ENCODE measurements at regions not wholly inside any gene's neighbourhood (a gene's known extent, or its start where the extent isn't known, plus 50 kb on each side); places are given as distances from the start of the nearest gene placed in this dataset.

DNA sequence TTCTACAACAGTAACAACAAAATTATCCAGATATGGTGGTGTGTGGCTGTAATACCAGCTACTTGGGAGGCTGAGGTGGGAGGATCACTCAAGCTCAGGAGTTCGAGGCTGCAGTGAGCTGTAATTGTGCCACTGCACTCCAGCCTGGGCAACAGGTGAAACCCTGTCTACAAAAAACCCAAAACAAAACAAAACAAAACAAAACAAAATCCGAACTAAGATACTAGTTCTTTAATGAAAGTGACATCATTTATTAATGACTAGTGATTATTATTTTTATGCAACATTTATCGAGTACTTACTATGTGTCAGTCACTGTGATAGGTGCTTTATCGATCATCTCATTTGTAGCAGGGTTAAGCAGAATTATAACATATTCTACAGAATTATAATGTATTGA, 196.9 kb upstream of the GDNF start:
- no peak overlapping the region for H3K4me3 Mint-ChIP-seq
- H3K27ac Mint-ChIP-seq = no peak overlapping the region
- no peaks in the 10 kb centered on the region for H3K4me1 Mint-ChIP-seq
- H3K9me3 Mint-ChIP-seq = no peaks in the 10 kb centered on the region
- no peaks in the 10 kb centered on the region for H3K27me3 Mint-ChIP-seq (ENCODE audit: low read depth)
- no peaks in the 10 kb centered on the region for H3K36me3 Mint-ChIP-seq (ENCODE audit: low read depth)
- TF ChIP-seq, protein P1, sequence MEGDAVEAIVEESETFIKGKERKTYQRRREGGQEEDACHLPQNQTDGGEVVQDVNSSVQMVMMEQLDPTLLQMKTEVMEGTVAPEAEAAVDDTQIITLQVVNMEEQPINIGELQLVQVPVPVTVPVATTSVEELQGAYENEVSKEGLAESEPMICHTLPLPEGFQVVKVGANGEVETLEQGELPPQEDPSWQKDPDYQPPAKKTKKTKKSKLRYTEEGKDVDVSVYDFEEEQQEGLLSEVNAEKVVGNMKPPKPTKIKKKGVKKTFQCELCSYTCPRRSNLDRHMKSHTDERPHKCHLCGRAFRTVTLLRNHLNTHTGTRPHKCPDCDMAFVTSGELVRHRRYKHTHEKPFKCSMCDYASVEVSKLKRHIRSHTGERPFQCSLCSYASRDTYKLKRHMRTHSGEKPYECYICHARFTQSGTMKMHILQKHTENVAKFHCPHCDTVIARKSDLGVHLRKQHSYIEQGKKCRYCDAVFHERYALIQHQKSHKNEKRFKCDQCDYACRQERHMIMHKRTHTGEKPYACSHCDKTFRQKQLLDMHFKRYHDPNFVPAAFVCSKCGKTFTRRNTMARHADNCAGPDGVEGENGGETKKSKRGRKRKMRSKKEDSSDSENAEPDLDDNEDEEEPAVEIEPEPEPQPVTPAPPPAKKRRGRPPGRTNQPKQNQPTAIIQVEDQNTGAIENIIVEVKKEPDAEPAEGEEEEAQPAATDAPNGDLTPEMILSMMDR (IDR thresholded peaks at IDR 0.05; ENCODE audit: unreplicated experiment in 3 of 3) = no peak

DNA sequence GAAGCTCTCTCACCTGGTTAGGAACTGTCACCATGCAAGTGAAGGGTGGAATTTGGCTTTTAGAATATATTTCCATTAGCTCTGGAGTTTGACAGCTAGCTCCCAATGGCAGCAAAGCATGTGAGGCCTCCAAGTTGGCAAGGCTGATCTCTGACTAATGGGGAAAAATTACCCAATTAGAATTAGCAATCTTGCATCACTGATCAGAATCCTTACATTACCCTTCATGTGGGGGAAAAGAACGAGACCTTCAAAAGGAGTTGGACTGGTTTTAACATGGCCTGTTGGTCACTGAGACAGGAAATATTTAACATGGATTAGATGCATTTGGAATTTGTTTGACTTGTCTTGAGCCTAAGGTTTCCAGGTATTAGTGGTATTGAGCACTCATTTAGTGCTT, 192.3 kb upstream of the GDNF start:
- Mint-ChIP-seq H3K27me3 (ENCODE audit: low read depth) (no peaks in the 10 kb centered on the region), H3K4me1 (no peaks in the 10 kb centered on the region), H3K9me3 (no peaks in the 10 kb centered on the region), H3K27ac (no peak overlapping the region), H3K4me3 (no peak overlapping the region), H3K36me3 (ENCODE audit: low read depth) (no peaks in the 10 kb centered on the region)
- TF ChIP-seq, protein P1 (IDR thresholded peaks at IDR 0.05; ENCODE audit: unreplicated experiment in 3 of 3) = no peak

DNA sequence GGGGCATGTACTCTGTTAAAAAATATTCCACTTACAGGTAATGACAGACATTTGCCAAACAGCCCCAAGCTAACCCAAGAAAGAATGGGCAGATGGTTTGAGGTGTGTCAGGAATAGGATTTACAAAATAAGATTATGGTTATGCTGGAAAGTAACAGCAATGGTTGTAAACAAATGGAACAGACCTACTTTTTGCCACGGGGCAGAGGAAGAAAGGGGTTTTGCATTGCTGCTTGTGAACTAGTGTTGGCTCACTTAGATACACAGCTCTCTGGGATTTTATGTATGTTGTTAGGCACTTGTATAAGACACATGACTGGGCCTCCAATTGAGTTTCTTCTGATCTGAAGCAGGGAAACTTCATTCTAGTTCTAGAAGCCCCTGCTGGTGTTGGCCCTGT, 191.5 kb upstream of the GDNF start:
- H3K27me3 Mint-ChIP-seq (ENCODE audit: low read depth) = no peaks in the 10 kb centered on the region
- no peaks in the 10 kb centered on the region for H3K4me1 Mint-ChIP-seq
- H3K27ac Mint-ChIP-seq = no peak overlapping the region
- no peaks in the 10 kb centered on the region for H3K9me3 Mint-ChIP-seq
- TF ChIP-seq, protein P1 (IDR thresholded peaks at IDR 0.05; ENCODE audit: unreplicated experiment in 3 of 3) = no peak
- no peak overlapping the region for H3K4me3 Mint-ChIP-seq
- no peaks in the 10 kb centered on the region for H3K36me3 Mint-ChIP-seq (ENCODE audit: low read depth)

DNA sequence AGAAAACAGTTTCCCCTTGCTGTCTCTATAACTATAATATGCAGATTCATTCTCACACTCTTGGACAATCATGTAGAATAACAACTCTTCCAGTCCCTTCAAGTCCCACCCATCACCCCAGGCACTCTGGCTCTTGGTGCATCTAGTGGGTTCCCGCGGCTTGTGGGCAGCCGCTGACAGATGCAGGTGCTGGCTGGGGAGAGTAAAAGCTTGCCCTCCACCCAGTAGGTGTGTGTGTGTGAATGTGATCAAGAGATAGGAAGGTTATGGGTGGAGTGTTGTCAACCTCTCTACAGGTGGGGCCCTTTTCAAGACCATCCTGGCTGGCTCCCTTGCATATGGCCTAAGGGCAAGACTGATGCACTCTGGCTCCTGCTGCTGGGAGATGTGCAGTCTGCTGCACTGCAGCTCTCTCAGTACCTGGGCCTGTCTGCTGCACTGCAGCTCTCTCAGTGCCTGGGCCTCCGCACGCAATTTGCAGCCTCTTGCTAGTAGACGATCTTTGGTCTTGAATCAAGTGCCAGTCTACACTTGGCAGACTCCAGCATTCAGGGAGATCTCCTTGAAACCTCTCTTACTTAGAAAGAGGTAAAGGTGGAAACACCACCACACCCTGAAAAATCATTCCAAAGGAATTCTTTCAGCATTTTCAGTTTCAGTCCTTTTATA, 189.7 kb upstream of the GDNF start:
- H3K27ac Mint-ChIP-seq = no peak overlapping the region
- H3K27me3 Mint-ChIP-seq (ENCODE audit: low read depth) = no peaks in the 10 kb centered on the region
- H3K4me3 Mint-ChIP-seq = no peak overlapping the region
- no peaks in the 10 kb centered on the region for H3K36me3 Mint-ChIP-seq (ENCODE audit: low read depth)
- TF ChIP-seq, protein P1 (IDR thresholded peaks at IDR 0.05; ENCODE audit: unreplicated experiment in 3 of 3) = no peak
- H3K9me3 Mint-ChIP-seq = no peaks in the 10 kb centered on the region
- H3K4me1 Mint-ChIP-seq = no peaks in the 10 kb centered on the region

DNA sequence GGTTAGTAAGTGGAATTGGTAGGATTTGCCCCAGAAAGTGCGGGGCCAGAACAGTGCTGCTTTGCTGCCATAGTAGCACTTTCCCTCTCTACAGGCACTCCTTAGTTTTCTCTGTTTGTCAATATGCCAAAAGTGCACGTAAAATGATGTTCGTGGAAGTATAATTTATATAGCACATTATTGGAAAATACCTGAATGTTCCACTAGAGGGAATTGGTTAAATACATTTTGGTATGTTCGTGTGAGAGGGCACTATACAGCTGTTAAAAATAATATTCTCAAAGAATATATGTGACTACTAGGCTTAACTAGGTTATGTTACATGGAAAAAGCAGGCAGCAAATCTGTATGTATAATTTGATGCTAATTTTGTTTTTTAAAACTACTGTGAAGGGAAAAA, 184.0 kb upstream of the GDNF start:
- TF ChIP-seq, protein P1 (IDR thresholded peaks at IDR 0.05; ENCODE audit: unreplicated experiment in 3 of 3) = peak; percentile 11 to 17 (median 12)
- no peaks in the 10 kb centered on the region for H3K4me1 Mint-ChIP-seq
- H3K27ac Mint-ChIP-seq = no peak overlapping the region
- H3K27me3 Mint-ChIP-seq (ENCODE audit: low read depth) = peaks cover 6% of the 10 kb centered on the region
- no peaks in the 10 kb centered on the region for H3K9me3 Mint-ChIP-seq
- no peaks in the 10 kb centered on the region for H3K36me3 Mint-ChIP-seq (ENCODE audit: low read depth)
- no peak overlapping the region for H3K4me3 Mint-ChIP-seq

DNA sequence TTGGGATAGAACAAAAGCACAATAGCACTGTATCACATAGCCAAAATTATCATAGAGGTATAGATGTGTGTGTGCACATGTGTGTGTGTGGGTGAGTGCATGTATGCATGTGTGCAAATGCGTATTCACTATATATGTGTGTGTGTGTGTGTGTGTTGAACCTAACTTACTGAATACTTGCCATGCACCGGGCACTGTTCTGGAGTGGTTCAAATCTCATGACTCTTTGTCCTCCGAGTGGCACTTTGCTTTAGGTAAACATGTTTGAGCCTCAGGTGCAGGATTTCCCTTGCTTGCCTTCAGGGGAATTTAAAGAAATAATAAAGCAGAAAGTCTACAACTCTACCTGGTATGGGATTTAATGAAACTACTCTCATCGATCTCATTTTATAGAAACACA, 183.5 kb upstream of the GDNF start:
- TF ChIP-seq, protein P1 (IDR thresholded peaks at IDR 0.05; ENCODE audit: unreplicated experiment in 3 of 3) = no peak
- Mint-ChIP-seq H3K36me3 (ENCODE audit: low read depth) (no peaks in the 10 kb centered on the region), H3K4me3 (no peak overlapping the region), H3K27ac (no peak overlapping the region), H3K27me3 (ENCODE audit: low read depth) (peaks cover 6% of the 10 kb centered on the region), H3K9me3 (no peaks in the 10 kb centered on the region), H3K4me1 (peaks cover 2% of the 10 kb centered on the region)

Measured in nephron (organoid).